HG03060 (cell line): ENCODE measurements at regions not wholly inside any gene's neighbourhood (a gene's known extent, or its start where the extent isn't known, plus 50 kb on each side); places are given as distances from the start of the nearest gene placed in this dataset.

Experiments used
- ATAC-seq: cut with Tn5 transposase; IDR thresholded peaks from one replicate; pipeline ENCODE4 v1.9.1; 2021; ENCODE audit warnings: low read depth, moderate number of reproducible peaks; ENCODE audit not compliant: unreplicated experiment

- ATAC-seq: no peak
Observed at GRCh38 chr2:58916063-58916462, 674.9 kb upstream of the FANCL start.

- no peak for ATAC-seq
Observed at GRCh38 chr2:58914733-58915505, 673.8 kb upstream of the FANCL start.

GRCh38 chr2:58913082-58913726 lies 672.1 kb upstream of the FANCL start:
- ATAC-seq: no peak

DNA sequence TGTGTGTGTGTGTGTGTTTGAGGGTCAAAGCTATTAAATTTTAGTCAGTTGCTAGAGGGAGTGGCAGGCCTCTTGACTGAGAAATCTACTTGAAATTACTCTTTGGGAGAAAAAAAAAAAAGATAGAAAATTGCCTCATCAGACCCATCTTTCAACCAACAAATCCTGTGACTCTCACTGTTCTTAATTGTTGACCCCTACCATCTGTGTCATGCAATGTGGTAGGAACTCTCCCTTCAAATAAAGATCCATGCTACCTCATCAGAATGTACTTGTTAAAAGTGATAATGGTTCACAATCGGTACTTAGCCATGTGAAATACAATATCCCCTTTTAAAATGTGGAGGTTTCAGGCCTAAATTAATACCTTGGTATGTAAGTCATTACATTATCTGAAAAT lies 670.8 kb upstream of the FANCL start:
- ATAC-seq: no peak

DNA sequence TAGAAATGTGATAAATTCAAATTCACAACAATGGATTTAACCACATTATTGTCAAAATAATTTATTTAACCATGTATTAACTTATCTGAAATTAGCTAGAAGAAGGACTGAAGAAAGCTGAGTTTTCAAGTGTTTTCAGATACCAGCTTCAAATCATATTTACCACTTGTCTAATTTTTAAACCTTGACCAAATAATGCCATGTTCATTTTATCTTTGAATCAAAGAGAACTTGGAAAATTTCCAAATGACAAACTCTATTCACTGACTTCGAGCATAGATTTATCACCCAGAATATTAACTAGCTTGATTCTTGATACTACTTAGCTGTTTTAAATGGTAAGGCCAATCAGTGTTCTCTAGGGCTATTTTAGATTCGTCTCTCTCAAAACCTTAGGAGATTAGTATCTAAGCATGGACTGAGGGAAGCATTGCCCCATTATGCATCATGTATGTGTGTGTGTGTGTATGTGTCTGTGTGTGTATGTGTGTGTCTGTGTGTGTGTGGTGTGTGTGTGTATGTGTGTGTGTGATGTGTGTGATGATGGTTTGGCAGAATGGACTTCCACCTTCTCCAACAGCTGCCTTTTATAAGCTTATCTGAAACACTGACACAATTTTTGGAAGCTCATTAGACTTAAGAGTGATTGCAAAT lies 667.5 kb upstream of the FANCL start:
- no peak for ATAC-seq

DNA sequence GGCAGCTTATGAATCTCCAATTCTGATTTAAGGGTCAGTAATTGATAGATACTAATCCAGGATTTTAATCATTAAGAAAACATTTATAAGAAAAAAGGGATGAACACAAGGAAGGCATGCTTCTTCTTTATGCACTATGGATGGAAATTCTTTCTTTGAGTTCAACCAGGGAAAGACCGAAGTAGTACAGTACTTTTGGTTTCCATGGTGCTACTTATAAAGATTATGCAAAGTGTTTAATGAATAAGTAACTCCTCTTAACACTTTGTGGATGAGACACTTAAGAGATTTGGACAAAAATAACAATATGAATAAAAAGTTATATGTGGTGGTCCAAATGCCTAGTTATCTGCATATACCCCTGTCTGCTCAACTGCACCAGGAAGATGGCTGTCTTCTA lies 666.5 kb upstream of the FANCL start:
- ATAC-seq: no peak

DNA sequence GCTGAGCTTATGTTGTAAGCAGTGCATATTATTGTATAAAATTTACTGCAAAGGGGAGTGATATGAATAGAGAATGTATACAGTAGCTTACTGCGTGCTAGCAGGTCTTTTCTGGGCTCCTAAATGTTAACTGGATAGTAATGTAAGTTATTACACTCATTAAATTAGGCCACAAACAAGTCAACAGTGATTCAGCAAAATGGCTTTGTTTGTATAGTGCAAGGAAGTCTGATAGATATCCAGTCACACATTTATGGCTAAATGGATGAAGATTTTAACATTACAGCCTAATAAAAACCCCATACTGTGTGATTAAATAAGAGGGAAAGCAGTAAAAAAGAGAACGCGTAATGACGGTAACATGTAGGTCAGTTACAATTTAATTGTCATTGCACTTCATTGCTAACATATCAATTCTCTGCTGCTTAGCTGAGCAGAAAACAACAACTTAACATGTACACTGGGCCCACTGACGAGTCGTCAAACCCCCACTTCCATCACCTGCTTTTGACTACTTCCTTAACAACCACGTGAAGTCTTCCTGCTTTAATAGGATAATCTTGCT lies 665.0 kb upstream of the FANCL start:
- no peak for ATAC-seq

DNA sequence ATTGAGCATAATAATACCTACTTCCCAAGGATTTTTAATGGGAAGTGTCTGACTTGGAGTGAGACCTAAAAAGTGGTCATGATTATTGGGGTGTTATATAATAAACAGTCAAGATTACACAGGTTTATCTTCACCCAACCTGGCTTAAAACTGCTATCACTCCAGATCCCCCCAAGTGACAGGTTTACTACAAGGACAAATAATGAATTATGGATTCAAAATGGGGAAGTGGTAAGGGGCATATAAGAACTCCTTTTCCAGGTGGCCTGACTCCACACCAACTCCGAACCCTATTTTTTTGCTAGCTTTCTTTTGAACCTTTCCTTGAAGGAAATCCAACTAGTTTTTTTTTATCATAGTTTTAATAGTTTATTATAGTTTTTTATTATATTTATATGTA lies 663.0 kb upstream of the FANCL start:
- no peak for ATAC-seq

DNA sequence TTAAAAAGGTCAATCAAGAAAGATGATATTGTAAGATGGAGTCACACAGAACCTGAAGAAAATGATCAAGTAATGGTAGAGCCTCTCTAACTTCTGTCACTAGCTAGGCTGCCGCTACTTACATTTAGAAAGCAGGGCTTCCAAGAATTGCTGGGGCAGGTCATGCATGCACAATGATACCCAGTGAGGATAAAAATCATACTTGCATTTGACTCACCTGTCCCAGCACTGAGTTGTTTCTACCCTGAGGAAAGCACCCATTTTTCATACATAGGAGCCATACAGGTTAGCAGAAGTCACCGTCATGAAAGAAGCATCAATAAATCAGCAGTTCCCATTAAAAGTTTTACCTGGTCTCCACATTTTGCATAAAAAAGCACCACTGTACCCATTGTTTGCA lies 662.3 kb upstream of the FANCL start:
- ATAC-seq: no peak

- no peak for ATAC-seq
Observed at GRCh38 chr2:58900246-58901027, 659.3 kb upstream of the FANCL start.

DNA sequence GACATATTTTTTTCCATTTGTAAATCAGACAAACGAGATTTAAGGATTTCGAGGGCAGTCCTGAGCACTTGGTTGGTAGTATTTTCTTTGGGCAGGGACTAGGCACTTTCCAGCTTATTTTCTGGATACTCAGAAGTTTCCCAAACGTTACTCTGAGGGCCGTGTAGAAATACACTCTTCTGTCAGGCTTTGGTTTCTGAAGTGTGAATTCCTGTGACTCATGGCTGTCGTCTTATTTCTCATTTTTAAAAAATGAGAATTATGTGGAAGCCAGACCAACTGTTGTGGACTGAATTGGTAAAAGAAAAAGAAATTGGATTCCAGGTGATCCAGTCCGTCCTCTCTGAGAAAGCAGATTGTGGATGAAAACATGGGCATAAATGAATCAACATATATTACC lies 658.6 kb upstream of the FANCL start:
- ATAC-seq: no peak

GRCh38 chr2:58896638-58897037 lies 655.5 kb upstream of the FANCL start:
- ATAC-seq: no peak

DNA sequence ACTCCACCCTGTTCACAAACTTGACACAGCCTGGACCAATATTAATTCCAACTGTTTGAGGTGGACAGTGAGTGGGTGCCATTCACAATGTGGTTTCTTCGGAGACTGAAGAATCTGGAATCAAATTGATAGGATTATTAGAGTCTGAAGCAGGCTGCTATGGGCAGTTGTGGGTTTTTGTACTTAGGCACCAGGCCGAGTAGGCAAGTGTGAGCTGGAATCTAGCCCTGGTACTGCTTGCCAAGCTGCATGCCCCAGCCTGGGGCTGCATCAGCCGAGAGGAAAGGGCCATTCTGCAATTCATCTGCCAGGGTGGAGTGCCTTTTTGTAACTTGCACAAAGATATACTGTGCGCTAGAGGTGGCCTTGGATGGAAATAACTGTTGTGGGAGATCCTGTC lies 654.7 kb upstream of the FANCL start:
- no peak for ATAC-seq

DNA sequence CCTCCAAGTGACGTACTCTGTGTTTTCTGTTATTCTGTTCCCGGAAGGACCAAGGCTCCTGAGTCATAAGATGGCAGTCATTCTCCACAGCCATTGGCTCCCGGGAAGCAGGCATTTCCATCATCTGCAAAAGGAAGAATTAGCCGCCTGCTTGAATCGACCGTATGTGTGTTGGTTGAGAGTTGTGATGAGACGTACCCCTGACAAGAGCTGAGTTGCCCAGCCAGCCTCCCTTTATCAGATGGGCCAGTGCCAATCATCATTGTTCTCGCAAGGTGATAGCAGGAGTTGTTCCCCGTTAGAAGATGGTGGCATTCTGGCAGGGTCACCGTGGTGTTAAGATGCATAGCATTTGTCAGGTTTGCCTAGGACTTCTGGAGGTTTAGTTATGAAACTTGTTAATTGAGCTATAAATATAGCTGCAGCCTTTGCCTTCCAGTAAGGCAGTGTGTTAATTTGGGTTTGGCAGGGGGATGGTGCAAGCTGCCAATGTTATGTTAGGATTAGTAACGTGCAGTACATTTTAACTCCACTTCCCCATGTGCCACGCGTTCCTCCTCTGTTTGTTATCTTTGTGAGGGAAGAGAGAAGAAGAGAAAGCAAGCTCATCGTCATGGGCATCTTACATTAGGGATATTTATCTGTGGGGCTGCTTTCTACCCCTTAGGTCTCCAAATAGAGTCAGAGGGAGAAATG lies 652.7 kb upstream of the FANCL start:
- no peak for ATAC-seq

DNA sequence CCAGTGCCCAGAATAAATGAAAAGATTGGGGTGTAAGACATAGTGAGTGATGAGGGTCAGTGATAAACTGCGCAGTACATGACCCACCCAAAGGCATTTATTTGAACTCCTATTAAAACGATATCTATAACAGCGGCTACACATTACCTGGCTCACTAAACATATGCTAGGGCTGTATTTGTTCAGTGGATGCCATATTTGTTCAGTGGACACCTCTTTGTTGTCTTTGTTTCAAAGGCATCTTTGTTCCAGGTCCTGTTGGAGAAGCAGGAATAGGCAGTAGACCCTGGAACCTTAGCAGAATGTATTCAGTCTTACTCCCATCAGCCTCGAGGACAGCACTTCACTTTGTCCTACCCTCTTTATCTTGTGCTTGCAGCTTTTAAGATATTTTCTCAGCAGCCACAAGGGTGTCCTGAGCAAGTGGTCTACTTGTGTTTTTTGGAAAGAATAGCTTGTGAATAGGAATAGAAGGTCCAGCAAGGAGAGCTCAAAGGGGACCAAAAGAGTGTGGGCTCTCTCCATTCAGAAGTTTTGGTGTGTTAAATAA lies 650.8 kb upstream of the FANCL start:
- no peak for ATAC-seq

DNA sequence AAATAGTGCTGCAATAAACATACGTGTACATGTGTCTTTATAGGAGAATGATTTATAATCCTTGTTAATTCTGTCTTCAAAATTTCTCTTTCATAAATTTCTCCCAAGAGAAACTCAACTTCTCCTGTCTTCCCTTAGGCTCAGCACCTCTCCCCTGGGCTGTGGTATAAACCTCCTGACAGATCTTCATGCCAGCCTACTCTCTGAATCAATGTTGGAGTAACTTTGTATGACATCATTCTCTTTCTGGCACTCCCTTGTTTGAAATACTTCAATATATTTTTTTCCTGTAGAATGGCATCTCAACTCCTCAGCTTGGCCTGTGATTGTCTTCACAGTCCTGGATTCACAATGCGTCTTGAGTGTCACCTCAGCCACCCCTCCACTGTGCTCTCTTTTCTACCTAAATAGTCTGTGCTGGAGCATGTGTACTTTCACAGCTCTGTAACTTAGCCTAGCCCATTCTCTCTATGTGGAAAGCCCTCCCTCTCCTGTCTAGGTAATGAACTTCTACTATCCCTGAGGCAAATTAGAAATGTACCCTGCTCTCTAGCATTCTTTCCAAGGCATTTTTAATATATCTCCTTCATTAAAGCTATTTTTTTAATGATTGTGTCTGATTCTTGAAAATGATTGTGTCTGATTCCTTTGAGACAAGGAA lies 649.9 kb upstream of the FANCL start:
- no peak for ATAC-seq

- ATAC-seq: no peak
Observed at GRCh38 chr2:58886009-58886408, 644.9 kb upstream of the FANCL start.

GRCh38 chr2:58879834-58880233 lies 638.7 kb upstream of the FANCL start:
- ATAC-seq: no peak

GRCh38 chr2:58878778-58879177 lies 637.7 kb upstream of the FANCL start:
- ATAC-seq: no peak
